ENCODE measurements at regions not wholly inside any gene's neighbourhood (a gene's known extent, or its start where the extent isn't known, plus 50 kb on each side); places are given as distances from the start of the nearest gene placed in this dataset.

DNA sequence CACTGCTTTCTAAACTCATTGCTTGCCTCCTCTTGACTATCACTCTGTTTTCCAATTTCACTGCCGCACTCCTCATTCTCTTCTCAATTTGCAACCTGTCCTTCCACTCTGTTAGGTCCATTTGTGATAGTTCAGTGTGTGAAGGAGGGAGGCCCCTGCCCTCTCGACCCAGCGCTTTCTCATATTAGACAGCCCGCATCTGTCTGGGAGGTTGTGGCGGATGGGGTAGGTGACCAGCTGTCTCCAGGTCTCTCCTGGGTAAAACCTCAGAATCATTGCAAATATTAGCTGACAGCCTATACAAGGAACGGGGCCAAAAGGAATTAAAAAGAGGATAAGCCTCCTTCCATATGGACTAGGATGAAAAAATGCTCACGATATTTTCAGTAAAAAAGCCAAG lies 358.3 kb downstream of the SHQ1 start:
- Histone ChIP-seq H3K9me3 (no peaks in the 10 kb centered on the region), H3K27me3 (no peaks in the 10 kb centered on the region), H3K4me1 (no peaks in the 10 kb centered on the region), H3K36me3 (no peaks in the 10 kb centered on the region), H3K4me3 (no peak overlapping the region), H3K27ac (no peak overlapping the region)
- no peak for DNase-seq
- TF ChIP-seq, protein P1, sequence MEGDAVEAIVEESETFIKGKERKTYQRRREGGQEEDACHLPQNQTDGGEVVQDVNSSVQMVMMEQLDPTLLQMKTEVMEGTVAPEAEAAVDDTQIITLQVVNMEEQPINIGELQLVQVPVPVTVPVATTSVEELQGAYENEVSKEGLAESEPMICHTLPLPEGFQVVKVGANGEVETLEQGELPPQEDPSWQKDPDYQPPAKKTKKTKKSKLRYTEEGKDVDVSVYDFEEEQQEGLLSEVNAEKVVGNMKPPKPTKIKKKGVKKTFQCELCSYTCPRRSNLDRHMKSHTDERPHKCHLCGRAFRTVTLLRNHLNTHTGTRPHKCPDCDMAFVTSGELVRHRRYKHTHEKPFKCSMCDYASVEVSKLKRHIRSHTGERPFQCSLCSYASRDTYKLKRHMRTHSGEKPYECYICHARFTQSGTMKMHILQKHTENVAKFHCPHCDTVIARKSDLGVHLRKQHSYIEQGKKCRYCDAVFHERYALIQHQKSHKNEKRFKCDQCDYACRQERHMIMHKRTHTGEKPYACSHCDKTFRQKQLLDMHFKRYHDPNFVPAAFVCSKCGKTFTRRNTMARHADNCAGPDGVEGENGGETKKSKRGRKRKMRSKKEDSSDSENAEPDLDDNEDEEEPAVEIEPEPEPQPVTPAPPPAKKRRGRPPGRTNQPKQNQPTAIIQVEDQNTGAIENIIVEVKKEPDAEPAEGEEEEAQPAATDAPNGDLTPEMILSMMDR (IDR thresholded peaks at IDR 0.05) = no peak
- TF ChIP-seq POLR2A (IDR thresholded peaks at IDR 0.05) = no peak
- intact Hi-C loops (cut with DNase I; ENCODE audit: low total_unique reads) = no loop called here

DNA sequence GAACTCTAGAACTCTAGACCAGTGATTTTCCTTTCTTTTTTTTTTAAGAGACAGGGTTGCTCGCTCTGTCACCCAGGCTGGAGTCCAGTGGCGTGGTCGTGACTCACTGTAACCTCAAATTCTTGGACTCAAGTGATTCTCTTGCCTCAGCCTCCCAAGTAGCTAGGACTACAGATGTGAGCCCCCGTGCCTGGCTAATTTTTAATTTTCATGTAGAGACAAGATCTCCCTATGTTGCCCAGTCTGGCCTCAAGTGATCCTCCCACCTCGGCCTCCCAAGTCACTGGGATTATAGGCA lies 359.6 kb downstream of the SHQ1 start:
- Histone ChIP-seq H3K27ac (no peak overlapping the region), H3K4me3 (no peak overlapping the region), H3K36me3 (no peaks in the 10 kb centered on the region), H3K9me3 (no peaks in the 10 kb centered on the region), H3K4me1 (no peaks in the 10 kb centered on the region), H3K27me3 (no peaks in the 10 kb centered on the region)
- TF ChIP-seq POLR2A (IDR thresholded peaks at IDR 0.05) = no peak
- TF ChIP-seq, protein P1 (IDR thresholded peaks at IDR 0.05) = no peak
- no peak for DNase-seq
- intact Hi-C loops (cut with DNase I; ENCODE audit: low total_unique reads) = no loop called here

DNA sequence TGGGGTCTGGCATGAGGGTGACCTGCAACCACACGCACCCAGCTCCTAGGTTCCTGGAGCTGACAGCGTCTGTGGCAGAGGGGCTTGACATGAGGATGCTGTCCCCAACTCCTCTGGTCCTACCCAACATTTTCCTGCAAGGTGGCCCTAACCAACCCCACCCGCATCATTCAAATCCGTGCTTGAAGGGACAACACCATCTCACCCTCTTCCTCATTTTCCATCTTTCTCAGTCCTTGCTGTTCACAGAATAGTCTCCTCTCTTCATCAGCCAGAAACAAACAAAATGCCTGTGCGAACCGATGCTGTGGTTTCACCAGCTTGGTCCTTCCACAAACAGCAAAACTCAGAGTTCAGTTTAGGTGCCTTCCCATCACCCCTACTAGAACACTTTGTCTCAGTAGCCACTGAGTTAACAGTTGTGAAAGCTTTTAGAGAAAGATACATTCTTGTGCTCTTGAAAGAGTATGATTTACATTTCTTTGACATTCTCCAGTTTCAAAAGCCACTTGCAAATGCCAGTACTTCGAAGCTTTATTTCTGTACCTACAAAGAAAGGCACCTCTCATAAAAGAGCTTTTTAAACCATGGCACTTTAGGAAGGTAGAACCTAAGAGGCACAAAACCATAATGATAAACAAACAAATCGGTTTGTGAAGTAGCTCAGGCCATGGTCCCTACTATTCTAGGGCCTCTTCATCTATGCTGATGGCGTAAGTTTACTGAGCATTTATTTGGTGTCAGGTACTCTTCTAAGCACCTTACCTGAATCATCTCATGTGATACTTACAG lies 360.1 kb downstream of the SHQ1 start:
- intact Hi-C loops (cut with DNase I; ENCODE audit: low total_unique reads) = no loop called here
- H3K27ac ChIP-seq = peak overlapping the region in 1 of 2 donors; percentile 27
- no peaks in the 10 kb centered on the region for H3K9me3 ChIP-seq
- no peaks in the 10 kb centered on the region for H3K27me3 ChIP-seq
- no peak for TF ChIP-seq POLR2A (IDR thresholded peaks at IDR 0.05)
- TF ChIP-seq, protein P1 (IDR thresholded peaks at IDR 0.05) = no peak
- H3K36me3 ChIP-seq = no peaks in the 10 kb centered on the region
- no peak overlapping the region for H3K4me3 ChIP-seq
- no peaks in the 10 kb centered on the region for H3K4me1 ChIP-seq
- no peak for DNase-seq

DNA sequence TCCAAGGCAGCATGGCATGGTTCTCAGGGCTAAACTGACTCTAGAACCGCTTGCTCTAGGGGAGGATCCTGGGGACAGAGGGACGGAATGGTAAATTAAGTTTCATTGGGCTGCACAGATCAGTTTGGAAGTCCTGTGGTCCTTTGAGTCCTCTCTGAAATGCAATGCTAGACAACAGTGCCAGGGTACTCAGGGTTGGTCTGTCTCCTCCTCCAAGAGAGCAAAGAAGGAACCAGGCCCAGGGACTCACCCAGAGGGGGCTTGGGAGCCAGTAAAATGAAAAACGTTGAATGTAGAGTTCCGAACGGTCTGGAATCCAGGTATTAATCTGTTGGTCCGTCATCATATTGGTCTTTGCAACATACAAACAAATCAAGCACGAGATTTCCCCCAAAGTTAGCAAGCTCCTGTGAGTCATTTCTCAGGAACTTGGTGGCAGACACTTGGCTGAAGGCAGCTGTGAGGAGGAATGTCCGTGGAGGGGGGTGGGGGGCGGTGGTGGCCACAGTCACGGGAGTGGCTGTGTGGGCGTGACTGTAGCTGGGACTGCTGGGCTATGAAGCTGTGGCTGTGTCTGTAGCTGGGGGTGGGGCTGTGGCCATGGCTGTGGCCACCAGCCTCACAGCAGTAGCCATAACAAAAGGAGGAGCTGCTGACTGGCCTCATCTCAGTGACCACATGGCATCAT lies 361.0 kb downstream of the SHQ1 start:
- no peaks in the 10 kb centered on the region for H3K36me3 ChIP-seq
- peak overlapping the region; percentile 12 to 27 for H3K27ac ChIP-seq
- intact Hi-C loops (cut with DNase I; ENCODE audit: low total_unique reads) = no loop called here
- no peak overlapping the region for H3K4me3 ChIP-seq
- H3K4me1 ChIP-seq = no peaks in the 10 kb centered on the region
- peak; percentile 57 to 58 for DNase-seq
- H3K27me3 ChIP-seq = no peaks in the 10 kb centered on the region
- H3K9me3 ChIP-seq = no peaks in the 10 kb centered on the region
- TF ChIP-seq, protein P1 (IDR thresholded peaks at IDR 0.05) = no peak
- no peak for TF ChIP-seq POLR2A (IDR thresholded peaks at IDR 0.05)

DNA sequence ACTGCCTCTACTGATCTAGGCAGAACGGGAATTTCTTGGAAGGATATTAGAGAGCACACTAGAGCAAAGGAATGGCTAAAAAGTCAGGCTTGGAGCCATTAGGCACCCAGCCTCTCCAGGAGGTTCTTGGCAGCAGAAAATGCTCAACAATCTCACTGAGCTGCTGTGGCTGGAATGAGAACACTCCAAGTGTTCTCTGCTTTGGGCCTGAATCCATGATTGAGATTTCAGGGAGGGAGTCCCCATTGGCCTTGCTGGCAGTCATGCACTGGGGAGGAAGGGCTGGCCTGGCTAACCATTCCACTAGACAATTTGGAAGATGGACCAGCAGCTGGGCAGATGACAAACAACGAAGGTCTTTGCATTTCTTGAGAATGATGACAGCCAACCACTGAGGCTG lies 362.6 kb downstream of the SHQ1 start:
- Histone ChIP-seq H3K36me3 (no peaks in the 10 kb centered on the region), H3K4me1 (no peaks in the 10 kb centered on the region), H3K4me3 (no peak overlapping the region), H3K27ac (peak overlapping the region in 1 of 2 donors; percentile 14), H3K27me3 (no peaks in the 10 kb centered on the region), H3K9me3 (no peaks in the 10 kb centered on the region)
- intact Hi-C loops (cut with DNase I; ENCODE audit: low total_unique reads) = no loop called here
- DNase-seq = no peak
- TF ChIP-seq, protein P1 (IDR thresholded peaks at IDR 0.05) = no peak
- no peak for TF ChIP-seq POLR2A (IDR thresholded peaks at IDR 0.05)
